ENCODE measurements at regions not wholly inside any gene's neighbourhood (a gene's known extent, or its start where the extent isn't known, plus 50 kb on each side); places are given as distances from the start of the nearest gene placed in this dataset.

- H3K27me3 ChIP-seq (ENCODE audit: low read length), result peaks cover 9% of the 10 kb centered on the region
- no peak for ATAC-seq
- H3K9me3 ChIP-seq (ENCODE audit: low read length), result no peaks in the 10 kb centered on the region
- TF ChIP-seq EZH2 (IDR thresholded peaks at IDR 0.05; ENCODE audit: low read length, unreplicated experiment) (no peak), EZH2phosphoT487 (IDR thresholded peaks at IDR 0.05; ENCODE audit: borderline replicate concordance, low read length) (no peak), CTCF (conservative IDR thresholded peaks at IDR 0.05; ENCODE audit: low read depth, low read length) (no peak)
- H3K4me1 ChIP-seq (ENCODE audit: insufficient read depth, low read length), result no peaks in the 10 kb centered on the region
- no peaks in the 10 kb centered on the region for H4K20me1 ChIP-seq (ENCODE audit: low read length)
- H2AFZ ChIP-seq (ENCODE audit: low read length), result no peak overlapping the region
- no peaks in the 10 kb centered on the region for H3K9me2 ChIP-seq (replicated peaks; ENCODE audit: low read length)
- CTCF ChIA-PET, result no interaction called here
- no peak overlapping the region for H3K27ac ChIP-seq (ENCODE audit: low read length)
- H3K4me2 ChIP-seq (ENCODE audit: low read length), result no peak overlapping the region
- no peaks in the 10 kb centered on the region for H3F3A ChIP-seq (ENCODE audit: low read length, unreplicated experiment)
- POLR2A ChIA-PET (ENCODE audit: unreplicated experiment), result no interaction called here
- no TSS peak for BruUV-seq (replicated peaks)
- no peaks in the 10 kb centered on the region for H3K36me3 ChIP-seq (ENCODE audit: low read depth, low read length)
- no peak overlapping the region for H3K9ac ChIP-seq (ENCODE audit: low read length)
- H3K79me2 ChIP-seq (ENCODE audit: low read length), result no peaks in the 10 kb centered on the region
- DNase-seq, result no peak
- intact Hi-C loops (cut with micrococcal nuclease), result no loop called here
- no peak overlapping the region for H3K4me3 ChIP-seq (ENCODE audit: low read length)
These were observed 382.8 kb downstream of the SEC14L1 start for GRCh38 chr17:77523540-77523939.

GRCh38 chr17:77526259-77526711, 385.5 kb downstream of the SEC14L1 start:
- Histone ChIP-seq H4K20me1 (ENCODE audit: low read length) (no peaks in the 10 kb centered on the region), H3K9me2 (replicated peaks; ENCODE audit: low read length) (no peaks in the 10 kb centered on the region), H3K4me3 (ENCODE audit: low read length) (no peak overlapping the region), H3K79me2 (ENCODE audit: low read length) (no peaks in the 10 kb centered on the region), H3K4me2 (ENCODE audit: low read length) (no peak overlapping the region), H3K4me1 (ENCODE audit: insufficient read depth, low read length) (no peaks in the 10 kb centered on the region), H3K9ac (ENCODE audit: low read length) (no peak overlapping the region), H3K27me3 (ENCODE audit: low read length) (peaks cover 26% of the 10 kb centered on the region), H3K36me3 (ENCODE audit: low read depth, low read length) (no peaks in the 10 kb centered on the region), H2AFZ (ENCODE audit: low read length) (no peak overlapping the region; the same call in 1 of the 2 replicates), H3F3A (ENCODE audit: low read length, unreplicated experiment) (no peaks in the 10 kb centered on the region), H3K9me3 (ENCODE audit: low read length) (no peaks in the 10 kb centered on the region), H3K27ac (ENCODE audit: low read length) (no peak overlapping the region)
- TF ChIP-seq EZH2phosphoT487 (IDR thresholded peaks at IDR 0.05; ENCODE audit: borderline replicate concordance, low read length), result no peak
- TF ChIP-seq CTCF (conservative IDR thresholded peaks at IDR 0.05; ENCODE audit: low read depth, low read length), result no peak
- TF ChIP-seq EZH2 (IDR thresholded peaks at IDR 0.05; ENCODE audit: low read length, unreplicated experiment), result no peak
- intact Hi-C loops (cut with micrococcal nuclease), result no loop called here
- ChIA-PET POLR2A (ENCODE audit: unreplicated experiment) (no interaction called here), CTCF (interaction anchor here (0.6 kb wide), 1 partner anchor 788 kb away, joined by 3 read pairs; no protein-coding TSS in a partner anchor)
- BruUV-seq (replicated peaks), result no TSS peak
- ATAC-seq, result no peak
- DNase-seq, result no peak

GRCh38 chr17:77526728-77527350, 386.1 kb downstream of the SEC14L1 start:
- CTCF ChIA-PET, result no interaction called here
- Histone ChIP-seq H3K27ac (ENCODE audit: low read length) (no peak overlapping the region), H3K36me3 (ENCODE audit: low read depth, low read length) (no peaks in the 10 kb centered on the region), H3K9me3 (ENCODE audit: low read length) (no peaks in the 10 kb centered on the region), H3K9me2 (replicated peaks; ENCODE audit: low read length) (no peaks in the 10 kb centered on the region), H3K4me1 (ENCODE audit: insufficient read depth, low read length) (no peaks in the 10 kb centered on the region), H3K79me2 (ENCODE audit: low read length) (no peaks in the 10 kb centered on the region), H4K20me1 (ENCODE audit: low read length) (no peaks in the 10 kb centered on the region), H2AFZ (ENCODE audit: low read length) (no peak overlapping the region; the same call in 1 of the 2 replicates), H3F3A (ENCODE audit: low read length, unreplicated experiment) (no peaks in the 10 kb centered on the region), H3K4me3 (ENCODE audit: low read length) (no peak overlapping the region), H3K27me3 (ENCODE audit: low read length) (peaks cover 26% of the 10 kb centered on the region), H3K9ac (ENCODE audit: low read length) (no peak overlapping the region), H3K4me2 (ENCODE audit: low read length) (no peak overlapping the region)
- POLR2A ChIA-PET (ENCODE audit: unreplicated experiment), result no interaction called here
- TF ChIP-seq CTCF (conservative IDR thresholded peaks at IDR 0.05; ENCODE audit: low read depth, low read length) (no peak), EZH2phosphoT487 (IDR thresholded peaks at IDR 0.05; ENCODE audit: borderline replicate concordance, low read length) (no peak), EZH2 (IDR thresholded peaks at IDR 0.05; ENCODE audit: low read length, unreplicated experiment) (no peak)
- BruUV-seq (replicated peaks), result no TSS peak
- ATAC-seq (no peak), DNase-seq (no peak)
- intact Hi-C loops (cut with micrococcal nuclease), result no loop called here

All from PC-3 (cell line).